ENCODE measurements at regions not wholly inside any gene's neighbourhood (a gene's known extent, or its start where the extent isn't known, plus 50 kb on each side); places are given as distances from the start of the nearest gene placed in this dataset.

DNA sequence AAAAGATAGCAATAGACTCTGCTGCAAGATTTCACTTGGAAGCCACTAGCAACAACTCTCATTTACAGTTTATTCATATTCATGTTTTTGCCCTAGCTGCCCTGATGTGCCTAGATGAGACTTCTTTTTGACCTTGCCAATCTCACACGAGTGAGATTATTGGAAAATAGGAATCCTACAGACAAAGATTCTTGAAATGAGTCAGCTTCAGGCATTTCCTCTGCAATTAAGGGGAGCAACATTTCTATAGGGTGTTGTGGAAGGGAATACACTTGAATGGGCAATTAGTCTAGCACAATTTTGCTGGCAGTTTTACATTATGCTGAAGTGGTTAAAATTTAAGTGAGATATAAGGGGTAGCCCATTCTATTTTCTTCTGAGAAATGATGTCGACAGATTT lies 217.0 kb upstream of the FAT4 start:
- Histone ChIP-seq H3K36me3 (ENCODE audit: insufficient read depth, insufficient read length, low read length) (no peaks in the 10 kb centered on the region), H3K27me3 (ENCODE audit: insufficient read depth, insufficient read length) (no peaks in the 10 kb centered on the region), H3K4me1 (ENCODE audit: insufficient read depth, insufficient read length) (no peaks in the 10 kb centered on the region), H3K9ac (ENCODE audit: insufficient read length, low read depth) (no peak overlapping the region), H3K4me3 (ENCODE audit: insufficient read length, low read depth) (no peak overlapping the region), H3K9me3 (ENCODE audit: insufficient read depth, low read length) (no peaks in the 10 kb centered on the region)
- TF ChIP-seq YY1 (IDR thresholded peaks at IDR 0.05; ENCODE audit: insufficient read depth, insufficient read length) (no peak), ZNF274 (IDR thresholded peaks at IDR 0.05; ENCODE audit: low read depth, low read length) (no peak), SUZ12 (IDR thresholded peaks at IDR 0.05; ENCODE audit: extremely low read depth, insufficient read depth, insufficient read length) (no peak)
- DNase-seq (ENCODE audit: low read depth, low spot score): no peak

DNA sequence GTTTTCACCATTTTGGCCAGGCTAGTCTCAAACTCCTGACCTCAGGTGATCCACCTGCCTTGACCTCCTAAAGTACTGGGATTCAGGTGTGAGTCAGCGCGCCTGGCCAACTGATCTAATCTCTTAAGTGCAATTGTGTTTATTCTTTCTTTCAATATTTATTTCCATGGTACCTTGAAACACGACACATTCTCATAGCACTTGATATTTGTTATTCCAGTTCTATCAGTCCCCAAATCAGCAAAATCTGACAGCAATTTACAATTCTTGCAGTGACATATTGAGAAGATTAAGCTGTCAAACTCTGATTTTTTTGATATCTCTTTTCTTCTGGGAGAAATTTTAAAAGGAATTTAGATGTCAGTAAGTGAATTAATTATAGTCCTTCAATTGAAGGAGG lies 218.1 kb upstream of the FAT4 start:
- Histone ChIP-seq H3K36me3 (ENCODE audit: insufficient read depth, insufficient read length, low read length) (no peaks in the 10 kb centered on the region), H3K9me3 (ENCODE audit: insufficient read depth, low read length) (no peaks in the 10 kb centered on the region), H3K4me3 (ENCODE audit: insufficient read length, low read depth) (no peak overlapping the region), H3K27me3 (ENCODE audit: insufficient read depth, insufficient read length) (no peaks in the 10 kb centered on the region), H3K4me1 (ENCODE audit: insufficient read depth, insufficient read length) (no peaks in the 10 kb centered on the region), H3K9ac (ENCODE audit: insufficient read length, low read depth) (no peak overlapping the region)
- DNase-seq (ENCODE audit: low read depth, low spot score): no peak
- TF ChIP-seq YY1 (IDR thresholded peaks at IDR 0.05; ENCODE audit: insufficient read depth, insufficient read length): no peak

DNA sequence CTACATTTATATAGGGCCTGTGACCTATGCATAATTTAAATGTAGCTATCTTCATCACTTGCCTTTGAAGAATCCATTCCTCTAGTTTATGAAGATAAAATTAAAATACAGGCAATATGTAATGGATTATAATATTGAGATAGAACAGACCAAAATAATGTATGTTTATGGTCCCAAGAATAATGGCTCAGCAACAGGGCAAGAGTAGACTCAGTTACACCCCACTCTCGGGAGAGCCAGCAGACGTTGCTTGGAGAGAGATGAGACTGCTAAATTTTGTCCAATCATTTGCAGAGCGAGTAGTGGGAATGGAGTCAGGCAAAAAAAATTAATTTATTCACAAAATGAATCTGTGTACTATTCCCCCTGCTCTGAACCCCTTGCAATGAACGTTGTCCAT lies 223.2 kb upstream of the FAT4 start:
- Histone ChIP-seq H3K27me3 (ENCODE audit: insufficient read depth, insufficient read length) (no peaks in the 10 kb centered on the region), H3K4me1 (ENCODE audit: insufficient read depth, insufficient read length) (no peaks in the 10 kb centered on the region), H3K4me3 (ENCODE audit: insufficient read length, low read depth) (no peak overlapping the region), H3K9me3 (ENCODE audit: insufficient read depth, low read length) (no peaks in the 10 kb centered on the region), H3K36me3 (ENCODE audit: insufficient read depth, insufficient read length, low read length) (no peaks in the 10 kb centered on the region), H3K9ac (ENCODE audit: insufficient read length, low read depth) (no peak overlapping the region)
- DNase-seq (ENCODE audit: low read depth, low spot score): no peak
- no peak for TF ChIP-seq ZNF274 (IDR thresholded peaks at IDR 0.05; ENCODE audit: low read depth, low read length)
- TF ChIP-seq SUZ12 (IDR thresholded peaks at IDR 0.05; ENCODE audit: extremely low read depth, insufficient read depth, insufficient read length): no peak

DNA sequence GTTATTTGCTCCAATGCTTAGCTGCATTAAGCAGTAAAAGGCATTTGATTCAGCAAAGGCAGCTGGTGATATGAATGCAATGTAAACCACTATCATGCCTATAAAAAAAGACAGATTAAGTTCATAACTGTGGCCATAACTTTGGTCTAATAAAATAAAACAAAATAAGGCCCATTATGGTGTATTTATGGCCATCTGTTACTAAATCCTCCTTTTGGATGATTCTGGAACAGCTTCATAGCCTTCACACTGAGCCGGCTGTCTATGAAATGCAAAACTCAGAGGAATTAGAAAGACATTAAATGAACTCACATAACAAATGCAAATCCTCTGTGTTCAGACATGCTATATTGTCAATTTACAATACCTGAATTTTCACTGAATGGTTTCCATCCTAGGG lies 223.7 kb upstream of the FAT4 start:
- no peak for DNase-seq (ENCODE audit: low read depth, low spot score)
- Histone ChIP-seq H3K9me3 (ENCODE audit: insufficient read depth, low read length) (no peaks in the 10 kb centered on the region), H3K4me3 (ENCODE audit: insufficient read length, low read depth) (no peak overlapping the region), H3K27me3 (ENCODE audit: insufficient read depth, insufficient read length) (no peaks in the 10 kb centered on the region), H3K9ac (ENCODE audit: insufficient read length, low read depth) (no peak overlapping the region), H3K4me1 (ENCODE audit: insufficient read depth, insufficient read length) (no peaks in the 10 kb centered on the region), H3K36me3 (ENCODE audit: insufficient read depth, insufficient read length, low read length) (no peaks in the 10 kb centered on the region)
- TF ChIP-seq ZNF274 (IDR thresholded peaks at IDR 0.05; ENCODE audit: low read depth, low read length) (no peak), SUZ12 (IDR thresholded peaks at IDR 0.05; ENCODE audit: extremely low read depth, insufficient read depth, insufficient read length) (no peak), YY1 (IDR thresholded peaks at IDR 0.05; ENCODE audit: insufficient read depth, insufficient read length) (no peak)

DNA sequence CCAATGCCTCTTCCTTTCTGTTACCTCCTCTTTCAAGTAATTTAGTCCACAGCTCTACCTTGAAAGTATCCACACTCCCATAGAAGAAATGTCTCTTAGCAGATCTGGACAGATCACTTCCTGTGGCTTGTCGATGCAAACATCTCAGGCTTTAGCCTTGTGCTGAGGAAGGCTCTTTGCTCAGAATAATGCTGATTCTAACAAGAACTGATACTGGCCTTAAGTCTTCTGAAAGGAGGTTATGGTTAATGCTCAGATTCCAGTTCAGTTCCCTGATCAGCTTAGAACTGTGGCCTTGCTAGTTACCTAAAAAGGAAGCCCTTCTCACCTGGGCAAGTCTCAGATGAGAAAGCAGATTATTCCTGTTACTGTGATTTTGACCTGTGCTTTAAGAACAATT lies 230.1 kb upstream of the FAT4 start:
- H3K4me3 ChIP-seq (ENCODE audit: insufficient read length, low read depth): no peak overlapping the region
- no peak overlapping the region for H3K9ac ChIP-seq (ENCODE audit: insufficient read length, low read depth)
- TF ChIP-seq ZNF274 (IDR thresholded peaks at IDR 0.05; ENCODE audit: low read depth, low read length) (no peak), SUZ12 (IDR thresholded peaks at IDR 0.05; ENCODE audit: extremely low read depth, insufficient read depth, insufficient read length) (no peak), YY1 (IDR thresholded peaks at IDR 0.05; ENCODE audit: insufficient read depth, insufficient read length) (no peak)
- no peak for DNase-seq (ENCODE audit: low read depth, low spot score)
- no peaks in the 10 kb centered on the region for H3K27me3 ChIP-seq (ENCODE audit: insufficient read depth, insufficient read length)
- no peaks in the 10 kb centered on the region for H3K4me1 ChIP-seq (ENCODE audit: insufficient read depth, insufficient read length)
- H3K36me3 ChIP-seq (ENCODE audit: insufficient read depth, insufficient read length, low read length): no peaks in the 10 kb centered on the region
- H3K9me3 ChIP-seq (ENCODE audit: insufficient read depth, low read length): no peaks in the 10 kb centered on the region

DNA sequence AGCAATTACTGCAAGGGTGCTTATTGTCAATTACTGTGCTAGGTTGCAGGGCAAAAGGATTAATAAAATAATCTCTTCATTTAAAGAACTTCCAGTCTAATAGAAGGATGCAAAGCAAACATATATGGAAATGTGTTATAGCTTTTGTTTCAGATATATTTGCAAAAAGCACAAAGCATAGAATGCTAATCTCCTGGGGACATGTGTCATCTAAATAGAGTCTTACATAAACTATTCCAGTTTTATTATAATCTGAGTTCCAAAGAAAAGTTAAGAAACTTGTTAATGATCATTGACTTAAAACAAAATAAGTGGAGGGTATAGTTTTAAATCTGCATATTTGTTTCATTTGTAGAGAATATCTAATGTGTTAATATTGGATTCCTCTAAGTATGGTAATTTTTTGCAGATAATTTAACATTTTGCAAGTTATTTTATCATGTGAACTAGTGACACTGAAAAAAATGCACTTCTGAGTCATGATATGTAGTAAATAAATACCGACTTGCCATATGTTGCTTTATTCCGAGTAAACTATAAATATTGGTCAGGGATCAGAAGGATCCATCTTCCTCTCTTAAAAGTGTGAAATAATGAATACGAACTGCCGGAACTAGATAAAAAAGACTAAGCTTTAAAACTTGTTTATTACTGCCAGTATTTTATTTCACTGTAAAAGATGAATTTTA lies 231.9 kb upstream of the FAT4 start:
- Histone ChIP-seq H3K9me3 (ENCODE audit: insufficient read depth, low read length) (no peaks in the 10 kb centered on the region), H3K36me3 (ENCODE audit: insufficient read depth, insufficient read length, low read length) (no peaks in the 10 kb centered on the region), H3K27me3 (ENCODE audit: insufficient read depth, insufficient read length) (no peaks in the 10 kb centered on the region), H3K9ac (ENCODE audit: insufficient read length, low read depth) (no peak overlapping the region), H3K4me3 (ENCODE audit: insufficient read length, low read depth) (no peak overlapping the region), H3K4me1 (ENCODE audit: insufficient read depth, insufficient read length) (no peaks in the 10 kb centered on the region)
- no peak for DNase-seq (ENCODE audit: low read depth, low spot score)
- TF ChIP-seq SUZ12 (IDR thresholded peaks at IDR 0.05; ENCODE audit: extremely low read depth, insufficient read depth, insufficient read length) (no peak), ZNF274 (IDR thresholded peaks at IDR 0.05; ENCODE audit: low read depth, low read length) (no peak), YY1 (IDR thresholded peaks at IDR 0.05; ENCODE audit: insufficient read depth, insufficient read length) (no peak)

DNA sequence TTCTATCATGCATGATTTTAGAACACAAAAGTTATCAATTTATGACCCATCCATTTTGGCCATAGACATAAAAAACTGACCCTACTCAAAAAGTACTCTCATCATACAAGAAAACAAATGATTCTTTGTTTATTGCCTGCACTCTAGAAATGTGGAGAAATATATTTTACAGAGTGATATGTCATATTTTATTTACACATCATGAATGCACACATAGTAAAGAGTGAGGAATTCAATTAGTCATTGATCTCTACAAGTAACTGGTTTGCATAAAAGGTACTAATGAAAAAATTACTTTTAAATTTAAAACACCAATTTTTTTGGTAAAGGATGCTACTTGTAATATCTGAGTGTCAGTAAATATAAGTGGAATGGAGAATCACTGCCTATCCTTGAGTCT lies 242.5 kb upstream of the FAT4 start:
- Histone ChIP-seq H3K4me1 (ENCODE audit: insufficient read depth, insufficient read length) (no peaks in the 10 kb centered on the region), H3K9ac (ENCODE audit: insufficient read length, low read depth) (no peak overlapping the region), H3K4me3 (ENCODE audit: insufficient read length, low read depth) (no peak overlapping the region), H3K36me3 (ENCODE audit: insufficient read depth, insufficient read length, low read length) (no peaks in the 10 kb centered on the region), H3K27me3 (ENCODE audit: insufficient read depth, insufficient read length) (no peaks in the 10 kb centered on the region), H3K9me3 (ENCODE audit: insufficient read depth, low read length) (no peaks in the 10 kb centered on the region)
- DNase-seq (ENCODE audit: low read depth, low spot score): no peak
- TF ChIP-seq YY1 (IDR thresholded peaks at IDR 0.05; ENCODE audit: insufficient read depth, insufficient read length): no peak
- TF ChIP-seq ZNF274 (IDR thresholded peaks at IDR 0.05; ENCODE audit: low read depth, low read length): no peak
- TF ChIP-seq SUZ12 (IDR thresholded peaks at IDR 0.05; ENCODE audit: extremely low read depth, insufficient read depth, insufficient read length): no peak

Measured in NT2/D1 (cell line).